SK-N-SH treated with all-trans-retinoic acid at 6 μM for 48 hours (cell line): ENCODE measurements at regions not wholly inside any gene's neighbourhood (a gene's known extent, or its start where the extent isn't known, plus 50 kb on each side); places are given as distances from the start of the nearest gene placed in this dataset.
"Not testable (repeated sequence)": the region's sequence is repeated elsewhere in the genome, so short reads cannot be mapped to it uniquely, and the experiment has no call there.

Source experiments
- ATAC-seq: fragments of 200-7000 bp; cut with Tn5 transposase; 3 replicates; pipeline ENCODE4 v1.9.1; 2020; ENCODE audit warnings: mild to moderate bottlenecking, moderate library complexity
- ARNTL ChIP-seq: fragments of 450-650 bp; formaldehyde crosslinking; IDR thresholded peaks from 2 replicates; pipeline ENCODE4 v1.5.0; 2020; ENCODE audit warnings: low read depth, mild to moderate bottlenecking, moderate library complexity, borderline replicate concordance
- BACH2 ChIP-seq: fragments of 250-450 bp; sonication (Bioruptor Pico); IDR thresholded peaks from 2 replicates; pipeline ENCODE4 v1.9.0; 2021; ENCODE audit warnings: mild to moderate bottlenecking, borderline replicate concordance
- CREB5 ChIP-seq: fragments of 250-450 bp; sonication (Bioruptor Pico); IDR thresholded peaks from 2 replicates; pipeline ENCODE4 v1.5.1; 2020; ENCODE audit warnings: low read depth, mild to moderate bottlenecking, moderate library complexity
- CSDC2 ChIP-seq: fragments of 250-450 bp; sonication (Bioruptor Pico); IDR thresholded peaks from 2 replicates; pipeline ENCODE4 v1.5.0; 2020; ENCODE audit warnings: mild to moderate bottlenecking, moderate library complexity
- ESRRG ChIP-seq: fragments of 250-450 bp; sonication (Bioruptor Pico); IDR thresholded peaks from 2 replicates; pipeline ENCODE4 v1.6.1; 2021; ENCODE audit warnings: mild to moderate bottlenecking
- ISL1 ChIP-seq: fragments of 250-450 bp; sonication (Bioruptor Pico); IDR thresholded peaks from 2 replicates; pipeline ENCODE4 v2.1.2; 2022; ENCODE audit warnings: mild to moderate bottlenecking, moderate library complexity
- OSR1 ChIP-seq: fragments of 250-450 bp; sonication (Bioruptor Pico); IDR thresholded peaks from 2 replicates; pipeline ENCODE4 v1.8.0; 2022; ENCODE audit warnings: moderate library complexity, mild to moderate bottlenecking, inconsistent platforms
- PATZ1 ChIP-seq: fragments of 250-450 bp; sonication (Bioruptor Pico); IDR thresholded peaks from 2 replicates; pipeline ENCODE4 v1.8.0; 2020; ENCODE audit warnings: mild to moderate bottlenecking, moderate library complexity, borderline replicate concordance
- POU6F1 ChIP-seq: fragments of 250-450 bp; sonication (Bioruptor Pico); IDR thresholded peaks from 2 replicates; pipeline ENCODE4 v1.8.0; 2021; ENCODE audit warnings: low read depth, mild to moderate bottlenecking, moderate library complexity, borderline replicate concordance
- RARB ChIP-seq: fragments of 250-450 bp; sonication (Bioruptor Pico); IDR thresholded peaks from 2 replicates; pipeline ENCODE4 v1.8.0; 2021; ENCODE audit warnings: mild to moderate bottlenecking, moderate library complexity
- SNAI2 ChIP-seq: fragments of 250-450 bp; sonication (Bioruptor Pico); IDR thresholded peaks from 2 replicates; pipeline ENCODE4 v1.5.0; 2020; ENCODE audit warnings: mild to moderate bottlenecking, moderate library complexity
- TCF4 ChIP-seq: fragments of 250-450 bp; sonication (Bioruptor Pico); IDR thresholded peaks from 2 replicates; pipeline ENCODE4 v1.8.0; 2021; ENCODE audit warnings: mild to moderate bottlenecking, moderate library complexity, borderline replicate concordance
- TOX ChIP-seq: fragments of 250-450 bp; sonication (Bioruptor Pico); IDR thresholded peaks from 2 replicates; pipeline ENCODE4 v1.8.0; 2021; ENCODE audit warnings: mild to moderate bottlenecking, moderate library complexity, borderline replicate concordance
- ZFP3 ChIP-seq: fragments of 250-450 bp; sonication (Bioruptor Pico); IDR thresholded peaks from 2 replicates; pipeline ENCODE4 v1.5.0; 2020; ENCODE audit warnings: mild to moderate bottlenecking, moderate library complexity
- ZFP30 ChIP-seq: fragments of 450-650 bp; formaldehyde crosslinking; IDR thresholded peaks from 2 replicates; pipeline ENCODE4 v1.5.0; 2022; ENCODE audit warnings: mild to moderate bottlenecking, moderate library complexity
- ZNF565 ChIP-seq: fragments of 450-650 bp; formaldehyde crosslinking; conservative IDR thresholded peaks from 2 replicates; pipeline ENCODE4 v1.5.0; 2020; ENCODE audit warnings: low read depth, mild to moderate bottlenecking, moderate library complexity
- ZNF70 ChIP-seq: fragments of 450-650 bp; formaldehyde crosslinking; IDR thresholded peaks from 2 replicates; pipeline ENCODE4 v1.5.0; 2020; ENCODE audit warnings: mild to moderate bottlenecking, moderate library complexity
- TF ChIP-seq, protein P1 (sequence below): fragments of 250-450 bp; sonication (Bioruptor Pico); IDR thresholded peaks from 2 replicates; pipeline ENCODE4 v1.5.1; 2021; ENCODE audit warnings: mild to moderate bottlenecking, moderate library complexity

- no peak; the same call in 2 of the 3 replicates for ATAC-seq
- TF ChIP-seq RARB (CRISPR knock-in tag) (no peak), CSDC2 (CRISPR knock-in tag) (no peak), POU6F1 (CRISPR knock-in tag) (no peak), OSR1 (CRISPR knock-in tag) (no peak), SNAI2 (CRISPR knock-in tag) (no peak), ZFP3 (CRISPR knock-in tag) (no peak), ARNTL (CRISPR knock-in tag) (no peak), ZFP30 (CRISPR knock-in tag) (no peak), TCF4 (CRISPR knock-in tag) (no peak)
Measured at GRCh38 chr1:54475946-54476516, 69.8 kb upstream of the SSBP3 start.

GRCh38 chr1:54475357-54475881 lies 69.2 kb upstream of the SSBP3 start:
- ATAC-seq, result no peak
- no peak for TF ChIP-seq ZFP30 (CRISPR knock-in tag)
- no peak for TF ChIP-seq ISL1 (CRISPR knock-in tag)
- no peak for TF ChIP-seq BACH2 (CRISPR knock-in tag)
- TF ChIP-seq ZFP3 (CRISPR knock-in tag), result no peak
- no peak for TF ChIP-seq TCF4 (CRISPR knock-in tag)
- no peak for TF ChIP-seq CREB5 (CRISPR knock-in tag)
- no peak for TF ChIP-seq ESRRG (CRISPR knock-in tag)
- no peak for TF ChIP-seq TOX (CRISPR knock-in tag)
- no peak for TF ChIP-seq ARNTL (CRISPR knock-in tag)
- TF ChIP-seq, protein P1, sequence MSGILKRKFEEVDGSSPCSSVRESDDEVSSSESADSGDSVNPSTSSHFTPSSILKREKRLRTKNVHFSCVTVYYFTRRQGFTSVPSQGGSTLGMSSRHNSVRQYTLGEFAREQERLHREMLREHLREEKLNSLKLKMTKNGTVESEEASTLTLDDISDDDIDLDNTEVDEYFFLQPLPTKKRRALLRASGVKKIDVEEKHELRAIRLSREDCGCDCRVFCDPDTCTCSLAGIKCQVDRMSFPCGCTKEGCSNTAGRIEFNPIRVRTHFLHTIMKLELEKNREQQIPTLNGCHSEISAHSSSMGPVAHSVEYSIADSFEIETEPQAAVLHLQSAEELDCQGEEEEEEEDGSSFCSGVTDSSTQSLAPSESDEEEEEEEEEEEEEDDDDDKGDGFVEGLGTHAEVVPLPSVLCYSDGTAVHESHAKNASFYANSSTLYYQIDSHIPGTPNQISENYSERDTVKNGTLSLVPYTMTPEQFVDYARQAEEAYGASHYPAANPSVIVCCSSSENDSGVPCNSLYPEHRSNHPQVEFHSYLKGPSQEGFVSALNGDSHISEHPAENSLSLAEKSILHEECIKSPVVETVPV, result no peak
- no peak for TF ChIP-seq CSDC2 (CRISPR knock-in tag)
- no peak for TF ChIP-seq POU6F1 (CRISPR knock-in tag)
- TF ChIP-seq, all 23 proteins: peak for 0

GRCh38 chr1:54474310-54475251 lies 68.4 kb upstream of the SSBP3 start:
- ATAC-seq, result peak; percentile 74
- TF ChIP-seq CSDC2 (CRISPR knock-in tag) (no peak), ESRRG (CRISPR knock-in tag) (no peak), ARNTL (CRISPR knock-in tag) (no peak), RARB (CRISPR knock-in tag) (no peak), PATZ1 (no peak), ISL1 (CRISPR knock-in tag) (no peak)

- TF ChIP-seq ISL1 (CRISPR knock-in tag) (no peak), ESRRG (CRISPR knock-in tag) (no peak), RARB (CRISPR knock-in tag) (no peak), OSR1 (CRISPR knock-in tag) (no peak), ZNF70 (CRISPR knock-in tag) (no peak), PATZ1 (no peak), ARNTL (CRISPR knock-in tag) (no peak), ZFP30 (CRISPR knock-in tag) (no peak), ZNF565 (CRISPR knock-in tag) (no peak)
- no peak for ATAC-seq
Measured at GRCh38 chr1:54471588-54471987, 65.4 kb upstream of the SSBP3 start.

- ATAC-seq, result not testable (repeated sequence)
Measured at GRCh38 chr1:54469444-54469843, 63.2 kb upstream of the SSBP3 start.

DNA sequence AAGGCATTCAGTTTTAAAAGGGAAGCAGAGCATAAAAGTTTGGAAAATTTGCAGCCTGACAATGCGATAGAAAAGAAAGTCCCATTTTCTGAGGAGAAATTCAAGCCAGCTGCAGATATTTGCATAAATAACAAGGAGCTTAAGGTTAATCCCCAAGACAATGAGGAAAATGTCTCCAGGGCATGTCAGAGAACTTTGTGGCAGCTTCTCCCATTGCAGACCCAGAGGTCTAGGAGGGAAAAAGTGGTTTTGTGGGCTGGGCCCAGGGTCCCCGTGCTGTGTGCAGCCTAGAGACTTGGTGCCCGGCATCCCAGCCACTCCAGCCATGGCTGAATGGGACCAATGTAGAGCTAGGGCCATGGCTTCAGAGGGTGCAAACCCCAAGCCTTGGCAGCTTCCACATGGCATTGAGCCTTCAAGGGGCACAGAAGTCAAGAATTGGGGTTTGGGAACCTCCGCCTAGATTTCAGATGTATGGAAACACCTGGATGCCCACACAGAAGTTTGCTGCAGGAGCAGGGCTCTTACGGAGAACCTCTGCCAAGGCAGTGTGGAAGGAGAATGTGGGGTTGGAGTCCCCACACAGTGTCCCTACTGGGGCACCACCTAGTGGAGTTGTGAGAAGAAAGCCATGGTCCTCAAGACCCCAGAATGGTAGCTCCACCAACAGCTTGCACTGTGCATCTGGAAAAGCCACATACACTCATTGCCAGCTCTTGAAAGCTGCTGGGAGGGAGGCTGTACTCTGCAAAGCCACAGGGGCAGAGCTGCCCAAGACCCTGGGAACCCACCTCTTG lies 62.3 kb upstream of the SSBP3 start:
- ATAC-seq, result not testable (repeated sequence)
